ENCODE measurements at regions not wholly inside any gene's neighbourhood (a gene's known extent, or its start where the extent isn't known, plus 50 kb on each side); places are given as distances from the start of the nearest gene placed in this dataset.
"Not testable (repeated sequence)": the region's sequence is repeated elsewhere in the genome, so short reads cannot be mapped to it uniquely, and the experiment has no call there.

DNA sequence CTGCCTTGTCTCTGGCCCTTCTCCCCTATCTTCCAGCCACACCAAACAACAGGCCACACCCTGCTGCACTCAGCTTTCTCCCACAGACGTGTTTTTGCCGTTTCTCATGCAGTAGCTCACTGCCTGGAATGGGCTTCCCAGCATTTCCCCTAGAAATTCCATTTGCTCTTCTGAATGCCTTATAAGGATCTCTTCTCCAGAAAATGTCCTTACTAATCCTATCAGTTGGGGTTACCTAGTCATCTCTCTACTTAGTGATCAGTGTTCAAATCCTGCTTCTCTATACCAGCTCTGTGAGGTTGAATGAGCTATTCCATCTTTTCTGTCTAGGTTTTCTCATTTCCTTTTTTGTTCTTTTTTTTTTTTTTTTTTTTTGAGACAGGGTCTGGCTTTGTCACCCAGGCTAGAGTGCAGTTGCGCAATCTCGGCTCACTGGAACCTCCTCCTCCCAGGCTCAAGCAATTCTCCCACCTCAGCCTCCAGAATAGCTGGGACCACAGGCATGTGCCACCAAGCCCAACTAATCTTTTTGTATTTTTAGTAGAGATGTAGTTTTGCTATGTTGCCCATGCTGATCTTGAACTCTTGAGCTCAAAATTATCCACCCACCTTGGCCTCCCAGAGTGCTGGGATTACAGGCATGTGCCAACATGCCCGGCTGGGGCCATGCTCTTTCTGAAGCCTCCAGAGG lies 98.2 kb upstream of the CHD2 start:
- DNase-seq (ENCODE audit: insufficient read length, low spot score) (no peak), FAIRE-seq (no peak)
- TF ChIP-seq POU2F2 (IDR thresholded peaks at IDR 0.05; ENCODE audit: low read depth, low read length) (no peak), POLR2A (IDR thresholded peaks at IDR 0.05; ENCODE audit: low read depth, low read length) (no peak), PAX5 (IDR thresholded peaks at IDR 0.05; ENCODE audit: insufficient read depth, low read length, severe bottlenecking) (no peak), TAF1 (IDR thresholded peaks at IDR 0.05; ENCODE audit: low read depth, low read length) (no peak), POLR2AphosphoS5 (IDR thresholded peaks at IDR 0.05; ENCODE audit: low read depth, low read length) (no peak), SPI1 (IDR thresholded peaks at IDR 0.05; ENCODE audit: low read depth, low read length) (no peak)

- TF ChIP-seq POLR2A (IDR thresholded peaks at IDR 0.05; ENCODE audit: low read depth, low read length), result no peak
- TF ChIP-seq POLR2AphosphoS5 (IDR thresholded peaks at IDR 0.05; ENCODE audit: low read depth, low read length), result no peak
- no peak for TF ChIP-seq POU2F2 (IDR thresholded peaks at IDR 0.05; ENCODE audit: low read depth, low read length)
- TF ChIP-seq SPI1 (IDR thresholded peaks at IDR 0.05; ENCODE audit: low read depth, low read length), result no peak
- TF ChIP-seq TAF1 (IDR thresholded peaks at IDR 0.05; ENCODE audit: low read depth, low read length), result no peak
- no peak for TF ChIP-seq PAX5 (IDR thresholded peaks at IDR 0.05; ENCODE audit: insufficient read depth, low read length, severe bottlenecking)
- FAIRE-seq (no peak), DNase-seq (ENCODE audit: insufficient read length, low spot score) (no peak)
These were observed 96.6 kb upstream of the CHD2 start for GRCh38 chr15:92803536-92803851.

DNA sequence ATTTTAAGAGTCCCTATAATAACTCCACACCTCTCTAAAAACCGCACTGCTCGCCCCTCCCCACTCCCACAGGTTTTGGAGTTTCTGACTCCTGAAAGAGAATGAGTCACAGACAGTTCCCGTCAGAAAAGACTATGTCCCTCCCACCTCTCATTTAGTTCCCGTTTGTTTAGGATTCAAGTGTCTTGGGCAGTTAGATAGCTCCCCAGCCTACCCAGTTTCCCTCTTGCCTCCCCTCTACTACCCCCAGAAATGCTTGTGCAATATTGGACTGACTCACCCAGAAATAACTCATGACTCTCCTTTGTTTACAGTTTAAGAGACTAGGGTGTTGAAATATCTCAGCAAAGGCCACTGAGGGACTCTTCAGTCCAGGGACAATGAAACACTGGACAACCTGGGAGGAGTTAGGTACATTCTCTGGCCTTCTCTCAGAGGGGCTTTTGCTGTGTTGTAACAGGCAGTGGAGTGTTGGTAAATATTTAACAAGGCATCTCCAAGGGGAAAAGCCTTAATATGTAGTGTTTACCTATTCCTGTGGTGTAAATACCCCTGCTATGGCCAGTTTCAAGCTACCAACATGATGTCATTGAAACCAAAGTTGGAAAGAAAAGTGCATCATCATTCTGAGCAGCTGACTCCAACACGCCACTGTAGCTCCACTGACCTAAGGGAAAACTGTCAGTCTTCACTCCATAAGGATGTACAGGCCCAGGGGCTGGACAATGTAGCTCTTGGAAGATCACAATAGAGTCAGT lies 96.1 kb upstream of the CHD2 start:
- FAIRE-seq (peak; percentile 47), DNase-seq (ENCODE audit: insufficient read length, low spot score) (no peak)
- TF ChIP-seq TAF1 (IDR thresholded peaks at IDR 0.05; ENCODE audit: low read depth, low read length) (0 out of 2 replicates have a peak, but pooled peaks have one; percentile 23), PAX5 (IDR thresholded peaks at IDR 0.05; ENCODE audit: insufficient read depth, low read length, severe bottlenecking) (no peak), POU2F2 (IDR thresholded peaks at IDR 0.05; ENCODE audit: low read depth, low read length) (0 out of 2 replicates have a peak, but pooled peaks have one; percentile 14), POLR2A (IDR thresholded peaks at IDR 0.05; ENCODE audit: low read depth, low read length) (no peak), POLR2AphosphoS5 (IDR thresholded peaks at IDR 0.05; ENCODE audit: low read depth, low read length) (no peak), SPI1 (IDR thresholded peaks at IDR 0.05; ENCODE audit: low read depth, low read length) (0 out of 2 replicates have a peak, but pooled peaks have one; percentile 9)

GRCh38 chr15:92804610-92804936 lies 95.6 kb upstream of the CHD2 start:
- not testable (repeated sequence) for DNase-seq (ENCODE audit: insufficient read length, low spot score); FAIRE-seq

GRCh38 chr15:92805080-92805690 lies 94.9 kb upstream of the CHD2 start:
- FAIRE-seq (no peak), DNase-seq (ENCODE audit: insufficient read length, low spot score) (no peak)
- TF ChIP-seq TAF1 (IDR thresholded peaks at IDR 0.05; ENCODE audit: low read depth, low read length), result no peak
- TF ChIP-seq SPI1 (IDR thresholded peaks at IDR 0.05; ENCODE audit: low read depth, low read length), result no peak
- TF ChIP-seq POU2F2 (IDR thresholded peaks at IDR 0.05; ENCODE audit: low read depth, low read length), result no peak
- no peak for TF ChIP-seq PAX5 (IDR thresholded peaks at IDR 0.05; ENCODE audit: insufficient read depth, low read length, severe bottlenecking)
- TF ChIP-seq POLR2A (IDR thresholded peaks at IDR 0.05; ENCODE audit: low read depth, low read length), result no peak
- TF ChIP-seq POLR2AphosphoS5 (IDR thresholded peaks at IDR 0.05; ENCODE audit: low read depth, low read length), result no peak

GRCh38 chr15:92806171-92806570 lies 94.0 kb upstream of the CHD2 start:
- DNase-seq (ENCODE audit: insufficient read length, low spot score); FAIRE-seq: not testable (repeated sequence)

- DNase-seq (ENCODE audit: insufficient read length, low spot score), result no peak
- no peak for TF ChIP-seq POU2F2 (IDR thresholded peaks at IDR 0.05; ENCODE audit: low read depth, low read length)
- no peak for TF ChIP-seq TAF1 (IDR thresholded peaks at IDR 0.05; ENCODE audit: low read depth, low read length)
- no peak for TF ChIP-seq PAX5 (IDR thresholded peaks at IDR 0.05; ENCODE audit: insufficient read depth, low read length, severe bottlenecking)
- no peak for TF ChIP-seq POLR2A (IDR thresholded peaks at IDR 0.05; ENCODE audit: low read depth, low read length)
- no peak for TF ChIP-seq SPI1 (IDR thresholded peaks at IDR 0.05; ENCODE audit: low read depth, low read length)
- TF ChIP-seq POLR2AphosphoS5 (IDR thresholded peaks at IDR 0.05; ENCODE audit: low read depth, low read length), result no peak
- no peak for FAIRE-seq
These were observed 93.4 kb upstream of the CHD2 start for GRCh38 chr15:92806763-92807162.

GRCh38 chr15:92807971-92808571 lies 92.1 kb upstream of the CHD2 start:
- DNase-seq (ENCODE audit: insufficient read length, low spot score), result no peak
- no peak for FAIRE-seq
- TF ChIP-seq PAX5 (IDR thresholded peaks at IDR 0.05; ENCODE audit: insufficient read depth, low read length, severe bottlenecking) (no peak), TAF1 (IDR thresholded peaks at IDR 0.05; ENCODE audit: low read depth, low read length) (no peak), POLR2AphosphoS5 (IDR thresholded peaks at IDR 0.05; ENCODE audit: low read depth, low read length) (no peak)

DNA sequence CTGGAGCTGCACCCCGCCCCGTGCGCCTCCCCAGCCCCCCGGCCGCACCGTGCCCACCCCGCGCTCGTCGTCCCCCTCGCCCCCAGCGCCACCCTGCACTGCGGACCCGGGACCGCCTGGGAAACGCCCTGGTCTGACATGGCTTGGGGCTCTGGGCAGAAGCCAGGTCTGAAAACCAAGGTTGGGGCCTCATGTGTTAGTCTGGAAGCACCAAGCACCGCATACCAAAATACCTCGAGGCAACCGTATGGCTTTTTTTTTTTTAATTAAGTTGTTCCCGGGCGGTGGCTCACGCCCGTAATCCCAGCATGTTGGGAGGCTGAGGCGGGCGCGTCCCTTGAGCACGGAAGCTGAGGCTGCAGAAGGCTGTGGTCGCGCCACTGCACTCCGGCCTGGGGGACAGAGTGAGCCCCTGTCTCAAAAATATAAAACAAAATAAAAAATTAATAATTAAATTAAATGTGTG lies 91.5 kb upstream of the CHD2 start:
- DNase-seq (ENCODE audit: insufficient read length, low spot score), result no peak
- TF ChIP-seq TAF1 (IDR thresholded peaks at IDR 0.05; ENCODE audit: low read depth, low read length), result no peak
- TF ChIP-seq POLR2AphosphoS5 (IDR thresholded peaks at IDR 0.05; ENCODE audit: low read depth, low read length), result no peak
- no peak for TF ChIP-seq POLR2A (IDR thresholded peaks at IDR 0.05; ENCODE audit: low read depth, low read length)
- TF ChIP-seq POU2F2 (IDR thresholded peaks at IDR 0.05; ENCODE audit: low read depth, low read length), result no peak
- no peak for TF ChIP-seq PAX5 (IDR thresholded peaks at IDR 0.05; ENCODE audit: insufficient read depth, low read length, severe bottlenecking)
- TF ChIP-seq SPI1 (IDR thresholded peaks at IDR 0.05; ENCODE audit: low read depth, low read length), result no peak
- no peak for FAIRE-seq

Measured in GM12891 (cell line).